Upper lobe of left lung (tissue), 4 donors: ENCODE measurements at regions not wholly inside any gene's neighbourhood (a gene's known extent, or its start where the extent isn't known, plus 50 kb on each side); places are given as distances from the start of the nearest gene placed in this dataset.

Experiments used
- CTCF ChIP-seq, 6 experiments: fragments of 450-650 bp in 4 of 6; fragments of 200-600 bp in 2 of 6; sonication (generic) in 2 of 6; IDR thresholded peaks; one replicate each; pipeline ENCODE4 v1.5.1; 2016 to 2019; ENCODE audit warnings: antibody characterized with exemption in 6 of 6
- EP300 ChIP-seq, 4 donors: sonication (generic); formaldehyde crosslinking; IDR thresholded peaks; one replicate each; pipeline ENCODE4 v1.5.1; 2017; ENCODE audit warnings: antibody characterized with exemption in 4 of 4, control low read depth in 2 of 4

GRCh38 chr16:85263239-85263585 lies 150.9 kb upstream of the CIBAR2 start:
- TF ChIP-seq CTCF (IDR thresholded peaks at IDR 0.05), result no peak
- TF ChIP-seq EP300 (IDR thresholded peaks at IDR 0.05), result no peak
